ENCODE measurements at regions not wholly inside any gene's neighbourhood (a gene's known extent, or its start where the extent isn't known, plus 50 kb on each side); places are given as distances from the start of the nearest gene placed in this dataset.

- in situ Hi-C loops (cut with MboI; ENCODE audit: low sequenced_read_pairs in 4 of 4): no loop called here
- H3K9me3 ChIP-seq: no peaks in the 10 kb centered on the region
- H3K4me1 ChIP-seq: no peaks in the 10 kb centered on the region
- no peak for TF ChIP-seq POLR2A (IDR thresholded peaks at IDR 0.05)
- no peak for TF ChIP-seq CTCF (IDR thresholded peaks at IDR 0.05 in 4 of 5, conservative IDR thresholded peaks at IDR 0.05 in 1 of 5)
- H3K27me3 ChIP-seq: no peaks in the 10 kb centered on the region
- no peak overlapping the region for H3K4me3 ChIP-seq
- H3K36me3 ChIP-seq: no peaks in the 10 kb centered on the region
- ATAC-seq (no peak), DNase-seq (no peak)
- H3K27ac ChIP-seq: no peak overlapping the region
- intact Hi-C loops (cut with DNase I; ENCODE audit: low total_unique reads): no loop called here
These were observed 193.3 kb downstream of the SLC4A3 start for GRCh38 chr2:219820767-219821166.

GRCh38 chr2:219823574-219823973 lies 196.1 kb downstream of the SLC4A3 start:
- DNase-seq (no peak), ATAC-seq (no peak)
- intact Hi-C loops (cut with DNase I; ENCODE audit: low total_unique reads): no loop called here
- Histone ChIP-seq H3K9me3 (no peaks in the 10 kb centered on the region), H3K27me3 (no peaks in the 10 kb centered on the region), H3K4me3 (no peak overlapping the region), H3K4me1 (no peaks in the 10 kb centered on the region), H3K36me3 (no peaks in the 10 kb centered on the region), H3K27ac (no peak overlapping the region)
- TF ChIP-seq CTCF (IDR thresholded peaks at IDR 0.05 in 4 of 5, conservative IDR thresholded peaks at IDR 0.05 in 1 of 5) (no peak), POLR2A (IDR thresholded peaks at IDR 0.05) (no peak)
- in situ Hi-C loops (cut with MboI; ENCODE audit: low sequenced_read_pairs in 4 of 4): no loop called here

- intact Hi-C loops (cut with DNase I; ENCODE audit: low total_unique reads): no loop called here
- in situ Hi-C loops (cut with MboI; ENCODE audit: low sequenced_read_pairs in 4 of 4): no loop called here
These were observed 197.6 kb downstream of the SLC4A3 start for GRCh38 chr2:219824996-219825395.

GRCh38 chr2:219828127-219828526 lies 200.7 kb downstream of the SLC4A3 start:
- Histone ChIP-seq H3K27ac (no peak overlapping the region), H3K27me3 (no peaks in the 10 kb centered on the region), H3K4me3 (no peak overlapping the region), H3K9me3 (no peaks in the 10 kb centered on the region), H3K4me1 (no peaks in the 10 kb centered on the region), H3K36me3 (no peaks in the 10 kb centered on the region)
- DNase-seq: no peak
- intact Hi-C loops (cut with DNase I; ENCODE audit: low total_unique reads) (no loop called here), in situ Hi-C loops (cut with MboI; ENCODE audit: low sequenced_read_pairs in 4 of 4) (no loop called here)
- TF ChIP-seq CTCF (IDR thresholded peaks at IDR 0.05 in 4 of 5, conservative IDR thresholded peaks at IDR 0.05 in 1 of 5) (no peak), POLR2A (IDR thresholded peaks at IDR 0.05) (no peak)
- ATAC-seq: no peak

More at GRCh38 chr2:219824996-219825395, 197.6 kb downstream of the SLC4A3 start:
- TF ChIP-seq CTCF (IDR thresholded peaks at IDR 0.05 in 4 of 5, conservative IDR thresholded peaks at IDR 0.05 in 1 of 5) (no peak), POLR2A (IDR thresholded peaks at IDR 0.05) (no peak)
- DNase-seq (no peak), ATAC-seq (no peak)
- no peak overlapping the region for H3K27ac ChIP-seq
- no peaks in the 10 kb centered on the region for H3K27me3 ChIP-seq
- H3K9me3 ChIP-seq: no peaks in the 10 kb centered on the region
- H3K36me3 ChIP-seq: no peaks in the 10 kb centered on the region
- H3K4me3 ChIP-seq: no peak overlapping the region
- no peaks in the 10 kb centered on the region for H3K4me1 ChIP-seq

GRCh38 chr2:219829667-219830352 lies 202.4 kb downstream of the SLC4A3 start:
- in situ Hi-C loops (cut with MboI; ENCODE audit: low sequenced_read_pairs in 4 of 4) (no loop called here), intact Hi-C loops (cut with DNase I; ENCODE audit: low total_unique reads) (no loop called here)
- H3K4me3 ChIP-seq: no peak overlapping the region
- H3K9me3 ChIP-seq: no peaks in the 10 kb centered on the region
- DNase-seq (no peak), ATAC-seq (no peak)
- no peak for TF ChIP-seq CTCF (IDR thresholded peaks at IDR 0.05 in 4 of 5, conservative IDR thresholded peaks at IDR 0.05 in 1 of 5)
- TF ChIP-seq POLR2A (IDR thresholded peaks at IDR 0.05): no peak
- no peak overlapping the region for H3K27ac ChIP-seq
- H3K27me3 ChIP-seq: no peaks in the 10 kb centered on the region
- no peaks in the 10 kb centered on the region for H3K36me3 ChIP-seq
- no peaks in the 10 kb centered on the region for H3K4me1 ChIP-seq

Data from gastrocnemius medialis (tissue), 4 donors.